ENCODE measurements at regions not wholly inside any gene's neighbourhood (a gene's known extent, or its start where the extent isn't known, plus 50 kb on each side); places are given as distances from the start of the nearest gene placed in this dataset.
A peak's percentile ranks its signal among the peaks of the same experiment; 100 is the strongest.

DNA sequence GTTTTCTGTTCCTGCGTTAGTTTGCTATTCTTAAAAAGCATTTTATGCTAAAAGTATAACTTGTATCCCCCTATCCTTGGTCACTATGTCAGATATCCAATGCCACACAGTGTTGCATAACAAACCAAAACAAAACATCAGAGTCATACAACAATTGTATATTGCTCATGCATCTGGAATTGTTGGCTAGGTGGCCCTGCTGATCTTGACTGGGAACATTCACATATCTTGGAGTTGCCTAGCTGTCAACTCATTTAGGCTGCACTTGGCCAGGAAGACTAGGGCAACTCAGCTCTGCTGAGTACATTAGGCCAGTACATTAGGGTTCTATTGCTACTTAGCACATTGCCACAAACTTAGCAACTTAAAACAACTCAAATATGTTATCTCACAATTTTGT, 706.5 kb upstream of the UBE2E2 start:
- Histone ChIP-seq H3K27ac (no peak overlapping the region), H4K20me1 (no peaks in the 10 kb centered on the region), H3K4me2 (no peak overlapping the region), H3K9ac (no peak overlapping the region), H3K4me1 (no peaks in the 10 kb centered on the region), H3K36me3 (no peaks in the 10 kb centered on the region), H3K9me3 (replicated peaks in 1 of 11) (no peaks in the 10 kb centered on the region), H3K4me3 (no peak overlapping the region), H3K27me3 (no peaks in the 10 kb centered on the region)
- TF ChIP-seq Cebpa-rat (IDR thresholded peaks at IDR 0.05): no peak

DNA sequence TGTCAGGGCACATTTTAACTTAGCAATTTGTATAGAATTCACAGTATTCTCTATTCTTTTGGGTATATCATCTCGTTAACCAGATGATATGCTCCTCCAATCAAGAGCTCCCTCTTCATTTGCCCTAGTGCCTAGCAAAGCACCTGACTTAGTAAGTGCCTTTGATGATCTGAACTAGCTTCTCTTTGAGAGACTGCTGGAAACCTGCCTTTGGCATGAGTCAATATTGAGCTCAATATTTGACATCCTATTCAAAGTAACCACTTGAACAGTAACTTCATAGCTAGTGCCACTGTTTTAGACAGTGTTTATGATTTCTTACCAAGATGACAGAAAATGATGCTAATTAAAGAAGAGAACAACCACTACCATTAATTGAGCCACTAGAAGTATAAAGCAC, 696.3 kb upstream of the UBE2E2 start:
- Histone ChIP-seq H3K9ac (no peak overlapping the region), H3K27me3 (no peaks in the 10 kb centered on the region), H3K4me1 (no peaks in the 10 kb centered on the region), H3K4me3 (no peak overlapping the region), H3K9me3 (replicated peaks in 1 of 11) (0 out of 22 replicates have a peak, but pooled peaks cover 0 to 6% (median 0%) of the 10 kb centered on the region in 11 experiments), H4K20me1 (no peaks in the 10 kb centered on the region), H3K36me3 (no peaks in the 10 kb centered on the region), H3K4me2 (no peak overlapping the region), H3K27ac (no peak overlapping the region)
- no peak for TF ChIP-seq Cebpa-rat (IDR thresholded peaks at IDR 0.05)

DNA sequence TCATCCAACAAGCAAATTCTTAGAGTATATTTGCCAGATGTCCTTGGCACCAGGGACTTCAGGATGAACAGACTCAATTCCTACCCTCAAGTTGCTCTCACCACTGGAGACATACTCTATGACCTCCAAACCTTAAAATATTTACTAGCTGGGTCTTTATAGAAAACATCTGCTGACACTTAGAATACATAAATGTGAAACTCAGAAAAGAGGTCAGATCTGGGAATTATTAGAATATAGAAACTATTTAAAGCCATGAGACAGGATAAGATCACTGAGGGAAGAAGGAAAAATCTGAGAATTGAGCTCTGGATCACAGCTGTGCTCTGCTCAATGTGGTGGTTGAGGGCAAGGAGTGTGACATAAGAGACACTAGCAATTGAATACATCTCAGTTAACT, 695.4 kb upstream of the UBE2E2 start:
- no peaks in the 10 kb centered on the region for H3K4me1 ChIP-seq
- no peak overlapping the region for H3K4me3 ChIP-seq
- no peak overlapping the region for H3K4me2 ChIP-seq
- H3K9ac ChIP-seq: no peak overlapping the region
- no peak overlapping the region for H3K27ac ChIP-seq
- H4K20me1 ChIP-seq: no peaks in the 10 kb centered on the region
- 0 out of 22 replicates have a peak, but pooled peaks cover 0 to 6% (median 0%) of the 10 kb centered on the region in 11 experiments for H3K9me3 ChIP-seq (replicated peaks in 1 of 11)
- no peak for TF ChIP-seq Cebpa-rat (IDR thresholded peaks at IDR 0.05)
- no peaks in the 10 kb centered on the region for H3K27me3 ChIP-seq
- no peaks in the 10 kb centered on the region for H3K36me3 ChIP-seq

DNA sequence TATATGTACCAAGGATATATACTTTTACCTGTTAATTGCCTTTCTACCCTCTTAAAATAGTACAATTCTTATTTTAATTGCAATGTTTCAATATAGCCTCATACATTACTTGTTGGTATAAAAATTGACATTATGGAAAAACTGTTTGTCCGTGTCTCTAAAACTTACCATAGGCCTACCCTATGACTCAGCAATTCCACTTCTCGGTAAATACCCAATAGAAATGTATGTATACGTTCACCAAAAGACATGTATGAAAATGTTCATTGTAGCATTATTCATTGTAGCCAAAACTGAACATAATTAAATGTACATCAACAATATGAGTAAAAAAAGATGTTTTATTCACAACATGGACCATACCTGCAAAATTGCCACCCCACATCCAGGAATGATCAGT, 679.2 kb upstream of the UBE2E2 start:
- no peaks in the 10 kb centered on the region for H3K27me3 ChIP-seq
- H3K27ac ChIP-seq: no peak overlapping the region
- no peak overlapping the region for H3K4me3 ChIP-seq
- no peaks in the 10 kb centered on the region for H4K20me1 ChIP-seq
- no peaks in the 10 kb centered on the region for H3K36me3 ChIP-seq
- H3K4me2 ChIP-seq: no peak overlapping the region
- no peaks in the 10 kb centered on the region for H3K9me3 ChIP-seq (replicated peaks in 1 of 11)
- no peak overlapping the region for H3K9ac ChIP-seq
- H3K4me1 ChIP-seq: peaks cover 0 to 10% (median 0%) of the 10 kb centered on the region in 10 experiments; a peak in 5 of 20 replicates
- TF ChIP-seq Cebpa-rat (IDR thresholded peaks at IDR 0.05): no peak

DNA sequence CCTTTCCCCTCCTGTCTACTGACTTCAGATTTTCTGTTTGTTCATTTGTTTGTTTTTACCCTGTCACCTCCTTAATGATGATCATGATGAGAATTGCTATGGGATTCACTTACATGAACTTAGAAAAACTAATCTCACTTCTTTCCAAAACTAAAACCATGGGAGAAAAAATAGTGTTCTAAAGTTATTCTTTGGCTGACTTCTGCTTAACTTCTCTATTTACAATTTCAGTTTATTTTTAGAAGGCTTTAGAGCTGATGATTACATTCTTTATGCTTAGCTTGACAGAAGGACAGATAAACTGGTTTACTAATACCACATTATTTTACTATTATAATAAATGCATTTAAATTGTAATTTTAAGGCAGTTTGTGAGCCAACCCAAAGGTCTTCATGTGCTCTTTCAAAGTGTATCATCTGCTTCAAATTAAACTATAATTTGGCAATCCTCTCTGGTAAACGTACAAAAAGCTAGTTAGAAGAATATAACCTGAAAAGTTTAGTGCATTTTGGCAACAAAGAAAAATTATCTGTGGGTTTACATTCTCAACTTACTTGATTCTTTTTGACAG, 676.8 kb upstream of the UBE2E2 start:
- Histone ChIP-seq H3K27me3 (no peaks in the 10 kb centered on the region), H3K27ac (no peak overlapping the region), H3K4me1 (peaks cover 0 to 10% (median 0%) of the 10 kb centered on the region in 10 experiments; a peak in 5 of 20 replicates), H3K9me3 (replicated peaks in 1 of 11) (no peaks in the 10 kb centered on the region), H4K20me1 (no peaks in the 10 kb centered on the region), H3K4me3 (no peak overlapping the region), H3K9ac (no peak overlapping the region), H3K36me3 (no peaks in the 10 kb centered on the region), H3K4me2 (peak overlapping the region in 3 of 11 experiments; percentile 19 to 60 (median 58); a peak in 3 of 22 replicates)
- no peak for TF ChIP-seq Cebpa-rat (IDR thresholded peaks at IDR 0.05)

DNA sequence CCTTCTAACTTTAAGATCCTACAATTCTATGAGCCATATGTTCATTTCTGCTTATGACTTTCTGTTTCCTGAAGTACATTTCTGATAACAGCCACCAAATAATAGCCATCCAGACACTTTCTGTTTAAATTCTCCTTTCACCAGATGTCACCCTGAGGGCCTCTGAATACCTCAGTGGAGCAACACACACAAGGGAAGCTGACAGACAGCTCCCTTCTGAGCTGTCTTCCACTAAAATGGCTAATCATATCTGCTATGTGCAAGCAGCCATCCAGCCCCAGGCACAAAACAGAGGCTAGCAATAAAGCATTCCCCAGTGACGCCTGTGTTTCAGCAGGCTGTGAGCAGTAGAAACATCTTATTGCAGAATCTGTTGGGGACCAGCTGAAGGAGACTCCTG, 666.6 kb upstream of the UBE2E2 start:
- no peaks in the 10 kb centered on the region for H3K9me3 ChIP-seq (replicated peaks in 1 of 11)
- TF ChIP-seq Cebpa-rat (IDR thresholded peaks at IDR 0.05): no peak
- H3K4me1 ChIP-seq: no peaks in the 10 kb centered on the region
- H3K27me3 ChIP-seq: no peaks in the 10 kb centered on the region
- no peak overlapping the region for H3K27ac ChIP-seq
- H3K36me3 ChIP-seq: no peaks in the 10 kb centered on the region
- H4K20me1 ChIP-seq: no peaks in the 10 kb centered on the region
- no peak overlapping the region for H3K4me2 ChIP-seq
- H3K4me3 ChIP-seq: no peak overlapping the region
- H3K9ac ChIP-seq: no peak overlapping the region

DNA sequence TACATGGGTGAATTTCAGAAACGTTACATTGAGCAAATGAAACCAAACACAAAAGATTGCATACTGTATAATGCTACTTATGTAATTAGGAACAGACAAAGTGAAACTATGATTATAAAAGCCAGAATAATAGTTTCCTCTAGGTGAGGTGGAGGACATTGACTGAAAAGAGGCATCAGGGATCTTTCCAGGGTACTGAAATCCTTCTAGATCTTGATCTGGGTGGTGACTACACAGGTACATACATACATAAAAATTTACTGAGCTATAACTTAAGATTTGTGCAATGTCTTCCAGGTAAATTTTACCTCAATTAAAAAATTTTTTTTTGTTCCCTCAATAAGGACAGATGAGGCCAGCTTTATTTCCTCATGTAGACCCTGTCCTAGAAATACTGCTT, 665.6 kb upstream of the UBE2E2 start:
- TF ChIP-seq Cebpa-rat (IDR thresholded peaks at IDR 0.05): no peak
- H3K36me3 ChIP-seq: no peaks in the 10 kb centered on the region
- H3K4me3 ChIP-seq: no peak overlapping the region

DNA sequence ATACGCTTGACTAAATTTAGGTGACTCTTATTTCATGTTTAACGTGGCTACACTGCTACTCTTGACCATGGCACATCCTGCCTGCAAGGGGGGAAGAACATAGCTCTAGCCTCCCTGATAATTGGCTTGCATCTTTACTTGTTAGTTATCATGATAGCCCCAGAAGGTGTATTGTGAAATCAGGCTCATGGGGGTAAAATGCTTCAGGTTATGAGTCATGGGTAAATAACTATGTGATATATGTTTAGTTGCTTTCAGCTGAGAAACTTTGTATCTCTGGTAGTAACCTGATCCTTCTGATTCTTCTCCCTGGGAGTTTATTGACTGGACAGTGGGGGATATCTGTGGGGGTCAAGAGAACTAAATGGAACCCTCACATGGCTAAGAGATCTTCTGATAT, 660.8 kb upstream of the UBE2E2 start:
- Histone ChIP-seq H3K4me1 (no peaks in the 10 kb centered on the region), H3K9ac (no peak overlapping the region), H3K27me3 (no peaks in the 10 kb centered on the region), H3K4me2 (no peak overlapping the region), H3K9me3 (replicated peaks in 1 of 11) (peaks cover 0 to 7% (median 0%) of the 10 kb centered on the region in 11 experiments; a peak in 6 of 22 replicates), H3K36me3 (no peaks in the 10 kb centered on the region), H3K27ac (no peak overlapping the region), H3K4me3 (no peak overlapping the region), H4K20me1 (no peaks in the 10 kb centered on the region)
- no peak for TF ChIP-seq Cebpa-rat (IDR thresholded peaks at IDR 0.05)

More for the DNA sequence above, 665.6 kb upstream of the UBE2E2 start:
- Histone ChIP-seq H3K27me3 (no peaks in the 10 kb centered on the region), H3K4me2 (no peak overlapping the region), H3K9me3 (replicated peaks in 1 of 11) (no peaks in the 10 kb centered on the region), H3K27ac (no peak overlapping the region), H4K20me1 (no peaks in the 10 kb centered on the region), H3K9ac (no peak overlapping the region), H3K4me1 (no peaks in the 10 kb centered on the region)

DNA sequence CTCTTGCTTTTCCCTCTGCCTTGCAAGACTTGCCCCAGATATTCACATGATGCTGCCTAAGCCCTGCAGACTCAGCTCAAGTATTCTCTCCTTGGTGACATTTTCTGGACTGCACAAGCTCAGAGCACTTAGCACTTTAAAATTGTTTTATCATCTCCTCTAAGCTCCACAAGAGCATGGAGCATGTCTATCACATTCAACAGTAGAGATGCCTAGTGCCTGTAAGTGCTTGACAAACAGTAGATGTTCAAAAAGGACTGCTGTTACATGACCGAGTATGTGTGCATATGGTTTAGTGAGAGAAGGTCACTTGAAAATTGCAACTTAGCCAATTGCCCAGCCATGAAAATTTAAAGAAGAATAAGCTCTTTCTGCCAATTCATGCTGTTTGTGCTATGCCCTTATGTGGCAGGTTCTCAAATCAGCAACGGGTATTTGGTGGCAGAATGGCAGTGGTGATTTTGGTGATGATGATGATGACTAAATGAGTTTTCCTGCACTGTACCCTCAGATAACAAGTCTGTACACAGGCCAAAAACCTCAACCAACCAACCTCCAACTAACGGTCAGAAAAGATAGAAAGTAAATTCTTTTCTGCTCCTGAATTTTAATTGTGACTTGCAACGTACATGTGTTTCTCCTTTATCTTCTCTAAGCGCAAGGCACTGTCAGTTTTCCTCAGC, 647.2 kb upstream of the UBE2E2 start:
- H3K9ac ChIP-seq: no peak overlapping the region
- no peak overlapping the region for H3K4me2 ChIP-seq
- no peaks in the 10 kb centered on the region for H3K27me3 ChIP-seq
- H3K4me3 ChIP-seq: no peak overlapping the region
- no peaks in the 10 kb centered on the region for H3K36me3 ChIP-seq
- no peak overlapping the region for H3K27ac ChIP-seq
- no peaks in the 10 kb centered on the region for H4K20me1 ChIP-seq
- no peak for TF ChIP-seq Cebpa-rat (IDR thresholded peaks at IDR 0.05)
- H3K4me1 ChIP-seq: no peaks in the 10 kb centered on the region
- no peaks in the 10 kb centered on the region for H3K9me3 ChIP-seq (replicated peaks in 1 of 11)

DNA sequence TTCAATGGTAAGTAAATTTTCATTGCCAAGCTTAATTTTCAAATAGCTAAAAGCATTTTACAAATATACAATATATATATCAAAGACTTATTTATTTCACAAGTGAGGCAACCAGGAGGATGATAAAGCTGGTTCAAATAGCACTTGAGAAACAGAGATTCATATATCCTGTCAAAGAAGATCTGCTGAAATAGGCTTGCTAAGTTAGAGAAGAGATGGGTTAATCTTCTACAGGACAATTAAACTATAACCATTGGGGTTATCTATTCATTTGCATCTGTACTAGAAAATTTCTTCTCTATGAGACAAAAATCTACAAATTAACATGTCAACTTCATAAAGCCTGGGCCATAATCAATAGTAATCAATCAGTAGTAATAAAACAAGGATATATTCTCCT, 637.7 kb upstream of the UBE2E2 start:
- Histone ChIP-seq H3K4me1 (peaks cover 0 to 19% (median 1%) of the 10 kb centered on the region in 10 experiments; a peak in 7 of 20 replicates), H4K20me1 (no peaks in the 10 kb centered on the region)

More for the DNA sequence above, 637.7 kb upstream of the UBE2E2 start:
- Histone ChIP-seq H3K9me3 (replicated peaks in 1 of 11) (no peaks in the 10 kb centered on the region), H3K36me3 (no peaks in the 10 kb centered on the region), H3K9ac (no peak overlapping the region), H3K27ac (no peak overlapping the region), H3K4me3 (no peak overlapping the region), H3K27me3 (no peaks in the 10 kb centered on the region), H3K4me2 (no peak overlapping the region)
- TF ChIP-seq Cebpa-rat (IDR thresholded peaks at IDR 0.05): no peak
